HEK293T (cell line): ENCODE measurements at regions not wholly inside any gene's neighbourhood (a gene's known extent, or its start where the extent isn't known, plus 50 kb on each side); places are given as distances from the start of the nearest gene placed in this dataset.

Source experiments
- LEF1 ChIP-seq: fragments of 450-650 bp; IDR thresholded peaks from 2 replicates; pipeline ENCODE4 v1.6.1; 2017; ENCODE audit warnings: mild to moderate bottlenecking, borderline replicate concordance
- PKNOX1 ChIP-seq: fragments of 450-650 bp; IDR thresholded peaks from 2 replicates; pipeline ENCODE4 v1.6.1; 2016

GRCh38 chr18:73681912-73682311, 465.7 kb downstream of the FBXO15 start:
- no peak for TF ChIP-seq PKNOX1
- no peak for TF ChIP-seq LEF1
